ENCODE measurements at regions not wholly inside any gene's neighbourhood (a gene's known extent, or its start where the extent isn't known, plus 50 kb on each side); places are given as distances from the start of the nearest gene placed in this dataset.

GRCh38 chr13:72186730-72187422 lies 319.9 kb upstream of the DACH1 start:
- H3K9me3 ChIP-seq (ENCODE audit: control insufficient read depth, insufficient read depth, low read length), result no peaks in the 10 kb centered on the region
- DNase-seq (ENCODE audit: low read depth, low spot score), result no peak
- H3K4me1 ChIP-seq (ENCODE audit: control insufficient read depth, insufficient read depth, low read length), result no peaks in the 10 kb centered on the region
- no peaks in the 10 kb centered on the region for H3K36me3 ChIP-seq (ENCODE audit: control insufficient read depth, insufficient read depth, low read length)
- no peaks in the 10 kb centered on the region for H3K27me3 ChIP-seq (ENCODE audit: control insufficient read depth, insufficient read depth, low read length)
- no CpG with 5 or more reads among the region's 7 CpGs for WGBS (ENCODE audit: insufficient coverage, insufficient read length)
- no peak overlapping the region for H3K4me3 ChIP-seq (ENCODE audit: low read length)
- no peak overlapping the region for H3K27ac ChIP-seq (ENCODE audit: low read length)

- H3K27ac ChIP-seq (ENCODE audit: low read length), result no peak overlapping the region
- DNase-seq (ENCODE audit: low read depth, low spot score), result no peak
- no peaks in the 10 kb centered on the region for H3K4me1 ChIP-seq (ENCODE audit: control insufficient read depth, insufficient read depth, low read length)
- H3K36me3 ChIP-seq (ENCODE audit: control insufficient read depth, insufficient read depth, low read length), result no peaks in the 10 kb centered on the region
- no peaks in the 10 kb centered on the region for H3K27me3 ChIP-seq (ENCODE audit: control insufficient read depth, insufficient read depth, low read length)
- no peaks in the 10 kb centered on the region for H3K9me3 ChIP-seq (ENCODE audit: control insufficient read depth, insufficient read depth, low read length)
- H3K4me3 ChIP-seq (ENCODE audit: low read length), result no peak overlapping the region
Measured at GRCh38 chr13:72185776-72186175, 318.8 kb upstream of the DACH1 start.

GRCh38 chr13:72181661-72182060 lies 314.7 kb upstream of the DACH1 start:
- Histone ChIP-seq H3K9me3 (ENCODE audit: control insufficient read depth, insufficient read depth, low read length) (no peaks in the 10 kb centered on the region), H3K4me1 (ENCODE audit: control insufficient read depth, insufficient read depth, low read length) (no peaks in the 10 kb centered on the region), H3K27me3 (ENCODE audit: control insufficient read depth, insufficient read depth, low read length) (no peaks in the 10 kb centered on the region), H3K4me3 (ENCODE audit: low read length) (no peak overlapping the region), H3K36me3 (ENCODE audit: control insufficient read depth, insufficient read depth, low read length) (no peaks in the 10 kb centered on the region), H3K27ac (ENCODE audit: low read length) (no peak overlapping the region)
- DNase-seq (ENCODE audit: low read depth, low spot score), result no peak
- WGBS (ENCODE audit: insufficient coverage, insufficient read length), result no CpG with 5 or more reads among the region's 2 CpGs

- no peaks in the 10 kb centered on the region for H3K4me1 ChIP-seq (ENCODE audit: control insufficient read depth, insufficient read depth, low read length)
- H3K9me3 ChIP-seq (ENCODE audit: control insufficient read depth, insufficient read depth, low read length), result no peaks in the 10 kb centered on the region
- H3K36me3 ChIP-seq (ENCODE audit: control insufficient read depth, insufficient read depth, low read length), result no peaks in the 10 kb centered on the region
- no peak overlapping the region for H3K4me3 ChIP-seq (ENCODE audit: low read length)
- no peak overlapping the region for H3K27ac ChIP-seq (ENCODE audit: low read length)
- DNase-seq (ENCODE audit: low read depth, low spot score), result no peak
- WGBS (ENCODE audit: insufficient coverage, insufficient read length), result no CpG with 5 or more reads among the region's 7 CpGs
- no peaks in the 10 kb centered on the region for H3K27me3 ChIP-seq (ENCODE audit: control insufficient read depth, insufficient read depth, low read length)
Measured at GRCh38 chr13:72180253-72180952, 313.4 kb upstream of the DACH1 start.

GRCh38 chr13:72174549-72174948 lies 307.5 kb upstream of the DACH1 start:
- Histone ChIP-seq H3K9me3 (ENCODE audit: control insufficient read depth, insufficient read depth, low read length) (no peaks in the 10 kb centered on the region), H3K27me3 (ENCODE audit: control insufficient read depth, insufficient read depth, low read length) (no peaks in the 10 kb centered on the region), H3K36me3 (ENCODE audit: control insufficient read depth, insufficient read depth, low read length) (no peaks in the 10 kb centered on the region), H3K27ac (ENCODE audit: low read length) (no peak overlapping the region), H3K4me1 (ENCODE audit: control insufficient read depth, insufficient read depth, low read length) (no peaks in the 10 kb centered on the region), H3K4me3 (ENCODE audit: low read length) (no peak overlapping the region)
- no peak for DNase-seq (ENCODE audit: low read depth, low spot score)
- no CpG with 5 or more reads among the region's 2 CpGs for WGBS (ENCODE audit: insufficient coverage, insufficient read length)

GRCh38 chr13:72170571-72170970 lies 303.6 kb upstream of the DACH1 start:
- Histone ChIP-seq H3K4me3 (ENCODE audit: low read length) (no peak overlapping the region), H3K9me3 (ENCODE audit: control insufficient read depth, insufficient read depth, low read length) (no peaks in the 10 kb centered on the region), H3K27me3 (ENCODE audit: control insufficient read depth, insufficient read depth, low read length) (no peaks in the 10 kb centered on the region), H3K27ac (ENCODE audit: low read length) (no peak overlapping the region), H3K36me3 (ENCODE audit: control insufficient read depth, insufficient read depth, low read length) (no peaks in the 10 kb centered on the region), H3K4me1 (ENCODE audit: control insufficient read depth, insufficient read depth, low read length) (no peaks in the 10 kb centered on the region)
- no CpG with 5 or more reads among the region's 11 CpGs for WGBS (ENCODE audit: insufficient coverage, insufficient read length)
- DNase-seq (ENCODE audit: low read depth, low spot score), result no peak

- no peaks in the 10 kb centered on the region for H3K9me3 ChIP-seq (ENCODE audit: control insufficient read depth, insufficient read depth, low read length)
- H3K27me3 ChIP-seq (ENCODE audit: control insufficient read depth, insufficient read depth, low read length), result no peaks in the 10 kb centered on the region
- no peaks in the 10 kb centered on the region for H3K36me3 ChIP-seq (ENCODE audit: control insufficient read depth, insufficient read depth, low read length)
- no peaks in the 10 kb centered on the region for H3K4me1 ChIP-seq (ENCODE audit: control insufficient read depth, insufficient read depth, low read length)
- no peak overlapping the region for H3K4me3 ChIP-seq (ENCODE audit: low read length)
- no CpG with 5 or more reads among the region's 8 CpGs for WGBS (ENCODE audit: insufficient coverage, insufficient read length)
- no peak for DNase-seq (ENCODE audit: low read depth, low spot score)
- no peak overlapping the region for H3K27ac ChIP-seq (ENCODE audit: low read length)
Measured at GRCh38 chr13:72168126-72168855, 301.3 kb upstream of the DACH1 start.

- H3K4me3 ChIP-seq (ENCODE audit: low read length), result no peak overlapping the region
- WGBS (ENCODE audit: insufficient coverage, insufficient read length), result no CpG with 5 or more reads among the region's 2 CpGs
- no peak for DNase-seq (ENCODE audit: low read depth, low spot score)
- no peaks in the 10 kb centered on the region for H3K27me3 ChIP-seq (ENCODE audit: control insufficient read depth, insufficient read depth, low read length)
- no peaks in the 10 kb centered on the region for H3K9me3 ChIP-seq (ENCODE audit: control insufficient read depth, insufficient read depth, low read length)
- H3K27ac ChIP-seq (ENCODE audit: low read length), result no peak overlapping the region
- H3K4me1 ChIP-seq (ENCODE audit: control insufficient read depth, insufficient read depth, low read length), result no peaks in the 10 kb centered on the region
- H3K36me3 ChIP-seq (ENCODE audit: control insufficient read depth, insufficient read depth, low read length), result no peaks in the 10 kb centered on the region
Measured at GRCh38 chr13:72166102-72166650, 299.2 kb upstream of the DACH1 start.

- no peak overlapping the region for H3K27ac ChIP-seq (ENCODE audit: low read length)
- DNase-seq (ENCODE audit: low read depth, low spot score), result no peak
- H3K36me3 ChIP-seq (ENCODE audit: control insufficient read depth, insufficient read depth, low read length), result no peaks in the 10 kb centered on the region
- no peaks in the 10 kb centered on the region for H3K27me3 ChIP-seq (ENCODE audit: control insufficient read depth, insufficient read depth, low read length)
- no peak overlapping the region for H3K4me3 ChIP-seq (ENCODE audit: low read length)
- H3K9me3 ChIP-seq (ENCODE audit: control insufficient read depth, insufficient read depth, low read length), result no peaks in the 10 kb centered on the region
- H3K4me1 ChIP-seq (ENCODE audit: control insufficient read depth, insufficient read depth, low read length), result no peaks in the 10 kb centered on the region
- WGBS (ENCODE audit: insufficient coverage, insufficient read length), result no CpG with 5 or more reads among the region's 1 CpG
Measured at GRCh38 chr13:72165276-72165675, 298.3 kb upstream of the DACH1 start.

GRCh38 chr13:72164811-72165210 lies 297.8 kb upstream of the DACH1 start:
- WGBS (ENCODE audit: insufficient coverage, insufficient read length), result no CpG with 5 or more reads among the region's 1 CpG
- Histone ChIP-seq H3K27me3 (ENCODE audit: control insufficient read depth, insufficient read depth, low read length) (no peaks in the 10 kb centered on the region), H3K4me1 (ENCODE audit: control insufficient read depth, insufficient read depth, low read length) (no peaks in the 10 kb centered on the region), H3K27ac (ENCODE audit: low read length) (no peak overlapping the region), H3K4me3 (ENCODE audit: low read length) (no peak overlapping the region), H3K9me3 (ENCODE audit: control insufficient read depth, insufficient read depth, low read length) (no peaks in the 10 kb centered on the region), H3K36me3 (ENCODE audit: control insufficient read depth, insufficient read depth, low read length) (no peaks in the 10 kb centered on the region)
- no peak for DNase-seq (ENCODE audit: low read depth, low spot score)
